ENCODE measurements at regions not wholly inside any gene's neighbourhood (a gene's known extent, or its start where the extent isn't known, plus 50 kb on each side); places are given as distances from the start of the nearest gene placed in this dataset.

DNA sequence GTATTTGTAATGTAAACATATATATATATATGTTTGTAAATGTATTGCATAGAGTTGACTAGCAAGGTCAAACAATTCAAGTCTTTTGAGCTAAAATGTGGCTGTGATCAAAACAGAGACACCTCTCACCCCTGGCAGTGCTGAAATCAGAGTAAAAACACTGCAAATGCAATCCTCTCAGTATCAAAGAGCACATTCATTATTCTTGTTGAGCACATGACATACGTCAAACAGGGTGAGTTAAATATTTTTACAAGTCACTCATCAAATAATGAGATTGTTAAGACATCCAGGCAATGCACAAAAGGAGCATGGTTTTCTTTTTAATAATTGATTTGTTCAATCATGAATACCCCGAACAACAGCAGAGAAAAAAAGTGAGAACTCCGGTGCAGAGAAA, 114.1 kb upstream of the KCNIP4 start (continued):
- TF ChIP-seq, protein P1, sequence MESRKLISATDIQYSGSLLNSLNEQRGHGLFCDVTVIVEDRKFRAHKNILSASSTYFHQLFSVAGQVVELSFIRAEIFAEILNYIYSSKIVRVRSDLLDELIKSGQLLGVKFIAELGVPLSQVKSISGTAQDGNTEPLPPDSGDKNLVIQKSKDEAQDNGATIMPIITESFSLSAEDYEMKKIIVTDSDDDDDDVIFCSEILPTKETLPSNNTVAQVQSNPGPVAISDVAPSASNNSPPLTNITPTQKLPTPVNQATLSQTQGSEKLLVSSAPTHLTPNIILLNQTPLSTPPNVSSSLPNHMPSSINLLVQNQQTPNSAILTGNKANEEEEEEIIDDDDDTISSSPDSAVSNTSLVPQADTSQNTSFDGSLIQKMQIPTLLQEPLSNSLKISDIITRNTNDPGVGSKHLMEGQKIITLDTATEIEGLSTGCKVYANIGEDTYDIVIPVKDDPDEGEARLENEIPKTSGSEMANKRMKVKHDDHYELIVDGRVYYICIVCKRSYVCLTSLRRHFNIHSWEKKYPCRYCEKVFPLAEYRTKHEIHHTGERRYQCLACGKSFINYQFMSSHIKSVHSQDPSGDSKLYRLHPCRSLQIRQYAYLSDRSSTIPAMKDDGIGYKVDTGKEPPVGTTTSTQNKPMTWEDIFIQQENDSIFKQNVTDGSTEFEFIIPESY (IDR thresholded peaks at IDR 0.05; ENCODE audit: borderline replicate concordance, low read depth), result no peak
- TF ChIP-seq FOXJ3 (CRISPR knock-in tag; IDR thresholded peaks at IDR 0.05), result no peak
- TF ChIP-seq, protein P2, sequence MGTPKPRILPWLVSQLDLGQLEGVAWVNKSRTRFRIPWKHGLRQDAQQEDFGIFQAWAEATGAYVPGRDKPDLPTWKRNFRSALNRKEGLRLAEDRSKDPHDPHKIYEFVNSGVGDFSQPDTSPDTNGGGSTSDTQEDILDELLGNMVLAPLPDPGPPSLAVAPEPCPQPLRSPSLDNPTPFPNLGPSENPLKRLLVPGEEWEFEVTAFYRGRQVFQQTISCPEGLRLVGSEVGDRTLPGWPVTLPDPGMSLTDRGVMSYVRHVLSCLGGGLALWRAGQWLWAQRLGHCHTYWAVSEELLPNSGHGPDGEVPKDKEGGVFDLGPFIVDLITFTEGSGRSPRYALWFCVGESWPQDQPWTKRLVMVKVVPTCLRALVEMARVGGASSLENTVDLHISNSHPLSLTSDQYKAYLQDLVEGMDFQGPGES (IDR thresholded peaks at IDR 0.05; ENCODE audit: low read depth, low read length), result no peak
- TF ChIP-seq FOSL2 (IDR thresholded peaks at IDR 0.05; ENCODE audit: borderline replicate concordance, low read depth), result no peak
- no peak for TF ChIP-seq POLR2AphosphoS5 (IDR thresholded peaks at IDR 0.05; ENCODE audit: low read depth, low read length)
- no peak for TF ChIP-seq NRF1 (IDR thresholded peaks at IDR 0.05; ENCODE audit: low read depth, low read length)
- no peak for TF ChIP-seq TCF12 (IDR thresholded peaks at IDR 0.05)
- no peak for TF ChIP-seq SIN3A (IDR thresholded peaks at IDR 0.05; ENCODE audit: borderline replicate concordance, low read depth, low read length)
- TF ChIP-seq, protein P3, sequence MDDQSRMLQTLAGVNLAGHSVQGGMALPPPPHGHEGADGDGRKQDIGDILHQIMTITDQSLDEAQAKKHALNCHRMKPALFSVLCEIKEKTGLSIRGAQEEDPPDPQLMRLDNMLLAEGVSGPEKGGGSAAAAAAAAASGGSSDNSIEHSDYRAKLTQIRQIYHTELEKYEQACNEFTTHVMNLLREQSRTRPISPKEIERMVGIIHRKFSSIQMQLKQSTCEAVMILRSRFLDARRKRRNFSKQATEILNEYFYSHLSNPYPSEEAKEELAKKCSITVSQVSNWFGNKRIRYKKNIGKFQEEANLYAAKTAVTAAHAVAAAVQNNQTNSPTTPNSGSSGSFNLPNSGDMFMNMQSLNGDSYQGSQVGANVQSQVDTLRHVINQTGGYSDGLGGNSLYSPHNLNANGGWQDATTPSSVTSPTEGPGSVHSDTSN (IDR thresholded peaks at IDR 0.05), result no peak

DNA sequence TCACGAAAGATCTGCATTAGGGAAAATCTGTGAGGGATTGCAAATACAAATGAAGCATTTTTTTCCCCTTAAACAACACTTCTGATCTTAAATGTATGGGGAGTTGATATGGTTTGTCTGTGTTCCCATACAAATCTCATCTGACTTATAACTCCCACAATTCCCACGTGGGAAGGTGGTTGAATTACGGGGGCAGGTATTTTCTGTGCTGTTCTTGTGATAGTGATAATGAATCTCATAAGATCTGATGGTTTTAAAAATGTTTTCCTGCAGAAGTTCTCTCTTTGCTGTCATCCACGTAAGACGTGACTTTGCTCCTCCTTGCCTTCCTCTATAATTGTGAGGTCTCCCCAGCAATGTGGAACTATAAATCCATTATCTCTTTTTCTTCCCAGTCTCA, 107.4 kb upstream of the KCNIP4 start:
- Histone ChIP-seq H3F3A (replicated peaks; ENCODE audit: insufficient read depth) (no peaks in the 10 kb centered on the region), H3K36me3 (replicated peaks in 1 of 2; ENCODE audit: control insufficient read depth in 1 of 2, insufficient read depth in 2 of 2, low read length in 1 of 2) (no peaks in the 10 kb centered on the region), H3K27ac (ENCODE audit: low read depth in 2 of 2, low read length in 1 of 2) (no peak overlapping the region), H2AFZ (ENCODE audit: low read depth) (no peak overlapping the region), H3K9me3 (no peaks in the 10 kb centered on the region), H3K4me3 (ENCODE audit: low read depth in 2 of 2, low read length in 1 of 2) (no peak overlapping the region), H3K4me1 (ENCODE audit: control insufficient read depth in 1 of 2, insufficient read depth in 2 of 2, low read depth in 1 of 2, low read length in 1 of 2) (no peaks in the 10 kb centered on the region), H3K79me2 (ENCODE audit: insufficient read depth) (no peaks in the 10 kb centered on the region), H3K4me2 (no peak overlapping the region), H3K27me3 (ENCODE audit: insufficient read depth) (no peaks in the 10 kb centered on the region), H4K20me1 (ENCODE audit: insufficient read depth) (no peaks in the 10 kb centered on the region), H3K9ac (no peak overlapping the region), H3K9me2 (no peaks in the 10 kb centered on the region)
- no peak for TF ChIP-seq EZH2phosphoT487 (IDR thresholded peaks at IDR 0.05; ENCODE audit: borderline replicate concordance, low read depth)
- TF ChIP-seq SIN3A (IDR thresholded peaks at IDR 0.05; ENCODE audit: borderline replicate concordance, low read depth, low read length), result no peak
- TF ChIP-seq, protein P1 (IDR thresholded peaks at IDR 0.05; ENCODE audit: borderline replicate concordance, low read depth), result no peak
- no peak for TF ChIP-seq FOXM1 (IDR thresholded peaks at IDR 0.05; ENCODE audit: low read depth)
- TF ChIP-seq TCF12 (IDR thresholded peaks at IDR 0.05), result no peak
- no peak for TF ChIP-seq GATA2 (CRISPR knock-in tag; IDR thresholded peaks at IDR 0.05)
- TF ChIP-seq, protein P3 (IDR thresholded peaks at IDR 0.05), result no peak
- TF ChIP-seq NFIC (IDR thresholded peaks at IDR 0.05; ENCODE audit: borderline replicate concordance), result no peak
- no peak for TF ChIP-seq CHD2 (IDR thresholded peaks at IDR 0.05; ENCODE audit: low read length, partially characterized antibody)
- TF ChIP-seq YY1 (IDR thresholded peaks at IDR 0.05; ENCODE audit: low read depth), result no peak
- 18% methylated on average over 5 of the region's 5 CpGs for WGBS (ENCODE audit: low lambda C conversion rate)
- CTCF ChIA-PET, result no interaction called here
- POLR2A ChIA-PET, result no interaction called here
- no peak for DNase-seq
